Right lobe of liver (tissue), 6 donors: ENCODE measurements at regions not wholly inside any gene's neighbourhood (a gene's known extent, or its start where the extent isn't known, plus 50 kb on each side); places are given as distances from the start of the nearest gene placed in this dataset.

ENCODE experiments used
- ATAC-seq, 4 donors: fragments of 200-7000 bp; cut with Tn5 transposase; one replicate each; pipeline ENCODE4 v1.9.1; 2020; ENCODE audit warnings: mild to moderate bottlenecking in 4 of 4, moderate library complexity in 4 of 4
- DNase-seq, 3 donors: peaks; one replicate each; pipeline ENCODE4 v3.0.0-alpha.2; 2020
- H3K27ac ChIP-seq, 3 donors: fragments of 200-600 bp; one replicate each; pipeline ENCODE4 v1.8.0; 2022
- H3K27me3 ChIP-seq, 2 donors: fragments of 200-600 bp; one replicate each; pipeline ENCODE4 v1.8.0; 2022
- H3K36me3 ChIP-seq, 4 donors: fragments of 200-600 bp; sonication (generic) in 1 of 4; one replicate each; pipeline versions ENCODE4 v1.5.1 to v1.8.0; 2017 to 2022; ENCODE audit warnings: control low read depth in 1 of 4
- H3K4me1 ChIP-seq, 4 donors: fragments of 200-600 bp; sonication (generic) in 1 of 4; one replicate each; pipeline versions ENCODE4 v1.5.1 to v1.8.0; 2017 to 2022; ENCODE audit warnings: control low read depth in 1 of 4
- H3K4me3 ChIP-seq, 3 donors: fragments of 200-600 bp; one replicate each; pipeline ENCODE4 v1.8.0; 2022
- H3K9me3 ChIP-seq, 4 donors: fragments of 200-600 bp; sonication (generic) in 1 of 4; one replicate each; pipeline versions ENCODE4 v1.5.1 to v1.8.0; 2017 to 2022; ENCODE audit warnings: control low read depth in 1 of 4
- CTCF ChIP-seq, 4 donors: fragments of 200-600 bp in 3 of 4; fragments of 450-650 bp in 1 of 4; IDR thresholded peaks; one replicate each; pipeline versions ENCODE4 v1.5.1 to v1.8.0; 2016 to 2022; ENCODE audit warnings: antibody characterized with exemption in 4 of 4, mild to moderate bottlenecking in 2 of 4
- POLR2A ChIP-seq: fragments of 450-650 bp; IDR thresholded peaks from one replicate; pipeline ENCODE4 v1.6.1; 2017; ENCODE audit warnings: antibody characterized with exemption, mild to moderate bottlenecking
- WGBS: methylation state at CpG from one replicate; pipeline ENCODE4 v1.1.6; 2018; ENCODE audit warnings: low coverage, low lambda C conversion rate; ENCODE audit not compliant: insufficient coverage; ENCODE audit errors: missing lambda C conversion rate; 5-methylcytosine and 5-hydroxymethylcytosine counted together
- intact Hi-C, 2 donors: fragments of 100-400 bp; cut with DNase I; formaldehyde crosslinking; loops; one replicate each; pipeline versions ENCODE4 v1.11.2 to v1.14.1; 2022
- donor health status: DM: no; HTN: yes; CAD: no.
- donor health status: DM: no; HTN: no; CAD: no.
- donor health status: DM: no; HTN: no; CAD: no.
- donor health status: DM: no; HTN: yes; CAD: no.
- donor health status: DM: no; HTN: yes; CAD: no.

- TF ChIP-seq POLR2A: no peak
- no peak for TF ChIP-seq CTCF (IDR thresholded peaks at IDR 0.05)
- Histone ChIP-seq H3K36me3 (no peaks in the 10 kb centered on the region), H3K27ac (no peak overlapping the region), H3K4me1 (no peaks in the 10 kb centered on the region), H3K4me3 (no peak overlapping the region), H3K9me3 (no peaks in the 10 kb centered on the region), H3K27me3 (no peaks in the 10 kb centered on the region)
- intact Hi-C loops: no loop called here
- DNase-seq (no peak), ATAC-seq (no peak)
- WGBS: 49% methylated on average over 3 of the region's 3 CpGs
Observed at GRCh38 chr4:67006791-67007190, 538.5 kb downstream of the CENPC start.

GRCh38 chr4:66991521-66991920 lies 553.8 kb downstream of the CENPC start:
- TF ChIP-seq CTCF (IDR thresholded peaks at IDR 0.05) (no peak), POLR2A (no peak)
- Histone ChIP-seq H3K27me3 (no peaks in the 10 kb centered on the region), H3K4me3 (no peak overlapping the region), H3K4me1 (no peaks in the 10 kb centered on the region), H3K36me3 (no peaks in the 10 kb centered on the region), H3K27ac (no peak overlapping the region), H3K9me3 (no peaks in the 10 kb centered on the region)
- DNase-seq (no peak), ATAC-seq (no peak)
- intact Hi-C loops: no loop called here

- no peaks in the 10 kb centered on the region for H3K9me3 ChIP-seq
- H3K36me3 ChIP-seq: peaks cover 0 to 1% (median 0%) of the 10 kb centered on the region in 4 donors
- WGBS: 41% methylated on average over 2 of the region's 2 CpGs
- intact Hi-C loops: no loop called here
- no peak for ATAC-seq
- no peak for TF ChIP-seq CTCF (IDR thresholded peaks at IDR 0.05)
- TF ChIP-seq POLR2A: no peak
- no peak overlapping the region for H3K4me3 ChIP-seq
- H3K4me1 ChIP-seq: no peaks in the 10 kb centered on the region
- H3K27me3 ChIP-seq: no peaks in the 10 kb centered on the region
- H3K27ac ChIP-seq: no peak overlapping the region
- DNase-seq: no peak
Observed at GRCh38 chr4:66974665-66975064, 570.6 kb downstream of the CENPC start.

- 46% methylated on average over 2 of the region's 2 CpGs for WGBS
- Histone ChIP-seq H3K36me3 (no peaks in the 10 kb centered on the region), H3K27ac (no peak overlapping the region), H3K9me3 (no peaks in the 10 kb centered on the region), H3K4me3 (no peak overlapping the region), H3K27me3 (no peaks in the 10 kb centered on the region), H3K4me1 (no peaks in the 10 kb centered on the region)
- no peak for ATAC-seq
- DNase-seq: no peak
- intact Hi-C loops: no loop called here
- TF ChIP-seq POLR2A (no peak), CTCF (IDR thresholded peaks at IDR 0.05) (no peak)
Observed at GRCh38 chr4:66972087-66972486, 573.2 kb downstream of the CENPC start.

- Histone ChIP-seq H3K27me3 (no peaks in the 10 kb centered on the region), H3K36me3 (no peaks in the 10 kb centered on the region), H3K9me3 (no peaks in the 10 kb centered on the region), H3K4me3 (no peak overlapping the region), H3K4me1 (no peaks in the 10 kb centered on the region), H3K27ac (no peak overlapping the region)
- ATAC-seq (peak in 1 of 4 donors; percentile 46), DNase-seq (no peak)
- no peak for TF ChIP-seq POLR2A
- no peak for TF ChIP-seq CTCF (IDR thresholded peaks at IDR 0.05)
- WGBS: 43% methylated on average over 1 of the region's 1 CpG
- intact Hi-C loops: no loop called here
Observed at GRCh38 chr4:66964467-66964866, 580.8 kb downstream of the CENPC start.
